NCI-H524 treated with DMSO at 0.1 percent for 48 hours (cell line): ENCODE measurements at regions not wholly inside any gene's neighbourhood (a gene's known extent, or its start where the extent isn't known, plus 50 kb on each side); places are given as distances from the start of the nearest gene placed in this dataset.

Experiments used
- DNase-seq: peaks from one replicate; lab custom pipeline; 2025; lab: John Stamatoyannopoulos, UW

DNA sequence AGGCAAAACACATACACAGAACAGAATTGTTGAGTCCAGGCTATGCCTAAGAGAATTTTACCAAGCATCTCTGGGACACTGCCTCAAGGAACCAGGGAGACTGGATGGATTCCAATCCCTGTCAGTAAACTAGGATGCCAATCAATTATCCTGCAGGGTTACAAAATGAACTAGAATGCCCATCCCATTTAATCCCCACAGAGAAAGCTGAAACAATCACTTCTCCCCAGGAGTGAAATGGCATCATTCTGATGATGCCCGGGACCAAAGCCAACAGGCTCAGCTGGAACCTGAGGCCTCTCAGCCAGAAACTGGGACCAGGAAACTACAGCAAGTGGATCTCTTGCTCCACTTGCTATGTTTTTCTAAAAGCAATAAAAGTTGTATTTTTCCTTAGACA is 130.0 kb upstream of the TJP1 start:
- peak; percentile 31 for DNase-seq

- DNase-seq: no peak
These were observed 123.8 kb upstream of the TJP1 start for GRCh38 chr15:29945943-29946596.

DNA sequence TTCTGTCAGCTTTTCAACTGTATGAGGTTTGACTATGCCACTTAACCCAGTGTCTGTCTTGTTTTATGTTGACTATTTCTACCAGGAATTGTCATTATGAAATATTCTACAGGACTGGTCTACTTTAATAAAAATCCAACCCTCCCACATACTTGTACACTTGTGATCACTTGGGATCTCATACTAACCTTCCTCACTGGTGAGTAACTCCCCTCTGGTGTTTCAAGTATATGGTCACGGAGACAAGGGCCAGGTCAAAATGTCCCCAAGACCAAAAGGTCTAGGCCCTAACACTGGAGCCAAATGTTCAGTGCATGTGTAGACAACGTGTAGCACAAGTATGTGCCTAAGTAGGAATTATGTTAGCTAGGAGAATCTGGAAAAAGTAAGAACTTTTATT is 122.7 kb upstream of the TJP1 start:
- no peak for DNase-seq

DNA sequence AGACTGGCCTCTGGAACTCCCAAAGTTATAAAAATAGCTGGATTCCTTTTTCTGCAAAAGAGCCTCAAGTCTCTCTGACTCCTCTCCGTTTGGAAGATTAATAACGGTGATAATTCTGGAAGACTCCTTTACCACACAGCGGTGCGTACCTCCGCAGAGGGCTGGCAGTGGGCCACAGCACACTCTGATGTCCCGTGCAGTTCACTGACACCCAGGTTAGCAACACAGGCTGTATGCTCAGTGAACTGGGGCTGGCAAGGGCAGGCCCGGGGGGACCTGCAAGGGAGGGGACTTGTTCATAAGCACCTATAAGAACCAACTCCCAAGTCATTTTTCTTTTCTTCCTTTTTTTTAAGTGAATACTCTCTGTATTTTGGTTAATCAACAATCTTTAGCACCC is 120.3 kb upstream of the TJP1 start:
- no peak for DNase-seq

GRCh38 chr15:29942143-29942542 is 119.9 kb upstream of the TJP1 start:
- peak; percentile 3 for DNase-seq

DNA sequence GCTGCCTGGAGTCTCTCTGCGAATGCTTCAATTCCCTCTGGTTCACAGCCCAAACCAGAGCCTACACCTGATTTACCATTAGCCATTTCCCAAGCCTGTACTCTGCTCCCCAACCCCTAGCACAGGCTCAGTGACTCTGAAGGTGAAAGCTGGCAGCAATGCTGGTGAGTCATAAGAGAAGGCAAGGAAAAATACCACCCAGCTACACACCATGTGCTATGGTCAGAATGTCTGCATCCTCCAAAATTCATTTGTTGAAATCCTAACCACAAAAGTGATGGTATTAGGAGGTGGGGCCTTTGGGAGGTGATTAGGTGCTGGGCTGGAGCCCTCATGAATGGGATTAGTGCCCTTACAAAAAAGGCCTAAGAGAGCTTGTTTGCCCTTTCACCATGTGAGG is 117.1 kb upstream of the TJP1 start:
- no peak for DNase-seq

DNA sequence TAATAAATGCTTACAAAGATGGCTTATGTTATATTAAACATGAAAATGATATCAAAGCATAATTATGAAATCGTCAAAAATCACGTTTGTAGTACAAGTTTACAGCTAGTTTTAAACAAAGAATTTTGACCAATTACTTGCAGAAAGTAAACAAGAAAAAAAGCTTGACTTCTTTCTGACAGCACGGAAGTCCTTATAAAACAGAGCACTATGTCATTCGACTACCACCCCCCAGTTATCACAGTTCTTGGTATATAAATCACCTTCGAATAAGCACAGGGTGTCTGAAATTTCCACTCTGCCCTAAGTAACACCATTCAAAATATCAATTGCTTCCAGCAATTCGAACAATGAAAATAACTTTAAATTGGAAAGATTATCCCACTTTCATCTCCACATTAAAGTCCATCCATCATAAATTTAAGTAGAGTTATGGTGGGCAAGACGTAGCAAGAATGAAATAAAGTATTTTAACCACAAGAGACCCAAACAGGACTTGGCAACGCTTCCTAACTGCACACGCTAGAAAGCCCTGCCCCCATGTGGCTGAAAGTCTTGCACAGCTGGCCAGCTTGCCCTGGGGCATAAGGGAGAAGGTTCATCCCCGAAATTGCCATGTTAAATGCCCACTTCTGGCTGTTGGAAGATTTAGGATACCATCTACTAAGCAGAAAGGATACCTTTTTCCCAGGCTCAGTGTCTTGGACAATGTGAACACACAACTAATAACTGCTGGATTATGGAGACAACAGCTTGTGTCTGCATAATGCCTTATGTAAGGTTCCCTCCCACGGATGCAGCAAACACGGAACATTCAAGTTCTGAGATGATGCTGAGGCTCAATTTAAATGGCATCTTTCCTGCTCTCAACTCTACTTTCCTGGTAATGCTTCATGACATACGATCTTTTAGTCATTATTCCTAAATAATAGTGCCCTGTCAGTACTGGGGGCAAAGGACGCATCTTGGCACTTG is 116.4 kb upstream of the TJP1 start:
- DNase-seq: no peak

GRCh38 chr15:29937956-29938355 is 115.7 kb upstream of the TJP1 start:
- no peak for DNase-seq

DNA sequence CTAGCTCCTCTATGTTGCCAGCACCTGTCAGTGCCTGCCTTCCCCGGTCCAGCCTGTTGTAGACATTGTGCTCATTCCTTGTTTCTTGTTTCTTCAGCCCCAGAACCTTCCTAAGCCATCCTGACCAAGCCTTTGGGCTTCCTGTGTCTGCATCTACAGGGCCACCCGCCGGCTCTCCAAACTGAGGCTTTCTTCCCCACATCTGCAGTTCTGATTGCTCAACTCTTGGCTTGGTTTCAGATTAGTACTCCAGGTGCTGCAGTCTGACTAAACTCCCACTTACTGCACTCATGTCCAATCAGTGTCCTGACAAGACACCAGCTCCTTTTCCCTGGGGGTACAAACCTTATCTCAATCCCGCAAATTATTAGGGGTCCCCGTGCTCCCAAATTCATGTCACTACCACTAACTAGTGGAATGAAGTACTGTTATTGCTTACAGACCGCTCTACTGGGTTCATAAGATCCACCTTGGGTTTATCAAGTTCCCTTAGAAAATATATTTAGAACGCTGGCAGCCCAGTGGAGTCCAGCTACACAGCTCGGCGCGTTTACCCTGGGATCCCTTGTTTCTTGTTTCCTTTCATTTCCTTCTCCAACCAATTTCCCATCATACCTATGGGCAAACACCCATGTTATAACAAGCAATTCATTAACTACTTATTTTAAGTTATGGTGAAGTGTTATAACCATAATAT is 114.2 kb upstream of the TJP1 start:
- no peak for DNase-seq

GRCh38 chr15:29935296-29936004 is 113.2 kb upstream of the TJP1 start:
- DNase-seq: no peak

- no peak for DNase-seq
These were observed 112.0 kb upstream of the TJP1 start for GRCh38 chr15:29934251-29934650.

- DNase-seq: no peak
These were observed 111.0 kb upstream of the TJP1 start for GRCh38 chr15:29933042-29933803.

- no peak for DNase-seq
These were observed 103.8 kb upstream of the TJP1 start for GRCh38 chr15:29926083-29926388.

DNA sequence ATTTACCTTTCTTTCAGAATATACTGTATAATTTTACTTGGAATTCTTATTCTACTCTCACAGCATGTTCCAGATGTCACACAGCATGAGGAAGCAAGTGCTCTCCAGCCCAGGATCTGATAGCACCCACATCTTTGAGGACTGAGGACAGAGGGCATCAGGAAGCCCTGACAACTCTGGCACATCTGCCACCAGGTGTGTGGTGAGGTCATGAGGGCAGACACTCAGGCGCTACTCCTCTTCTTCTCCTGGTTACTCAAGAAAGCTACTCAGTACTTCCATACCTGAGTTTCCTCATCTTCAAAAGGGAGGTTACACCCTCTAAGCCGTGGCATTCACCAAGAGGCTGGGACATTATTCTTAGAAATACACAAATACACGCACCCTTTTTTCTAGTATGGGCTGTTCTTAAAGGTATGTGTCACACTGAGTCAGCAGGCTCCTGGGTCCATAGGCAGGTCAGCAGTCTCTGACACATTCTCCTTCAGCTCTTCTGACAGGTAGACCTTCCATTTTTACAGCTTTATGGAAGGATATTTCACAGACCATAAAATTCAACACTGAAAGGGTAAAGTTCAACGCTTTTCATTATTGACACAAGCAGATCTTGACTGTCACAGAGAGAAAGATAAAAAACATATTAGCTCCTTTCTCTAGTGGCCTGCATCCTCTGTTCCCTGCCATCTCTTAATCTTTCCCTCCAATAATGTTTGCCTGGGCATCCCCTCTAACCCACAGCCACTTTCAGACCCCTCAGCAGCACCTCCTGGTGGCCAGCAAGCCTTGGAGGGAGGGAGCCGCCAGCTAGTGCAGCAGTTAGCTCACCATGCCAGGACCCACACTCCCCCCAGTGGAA is 103.2 kb upstream of the TJP1 start:
- peak; percentile 40 for DNase-seq

DNA sequence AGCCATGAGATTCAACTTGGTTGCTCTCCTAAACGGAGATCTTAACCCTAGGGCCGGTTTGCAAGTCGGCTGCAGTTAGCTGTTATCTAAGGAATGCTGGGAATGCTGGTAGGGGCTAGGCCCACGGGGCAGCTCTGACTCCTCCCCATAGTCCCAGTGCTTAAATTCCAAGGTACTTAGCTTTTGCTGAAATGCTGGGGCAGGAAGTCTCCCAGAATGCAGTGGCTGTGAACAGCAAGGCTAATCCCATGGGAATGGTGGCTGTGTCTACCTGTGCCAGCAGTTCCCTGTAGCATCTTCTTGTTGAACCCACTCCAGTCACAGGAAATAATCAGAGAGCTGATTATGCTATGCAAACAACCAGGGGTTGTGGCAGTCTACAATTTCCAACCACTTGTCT is 102.5 kb upstream of the TJP1 start:
- no peak for DNase-seq

DNA sequence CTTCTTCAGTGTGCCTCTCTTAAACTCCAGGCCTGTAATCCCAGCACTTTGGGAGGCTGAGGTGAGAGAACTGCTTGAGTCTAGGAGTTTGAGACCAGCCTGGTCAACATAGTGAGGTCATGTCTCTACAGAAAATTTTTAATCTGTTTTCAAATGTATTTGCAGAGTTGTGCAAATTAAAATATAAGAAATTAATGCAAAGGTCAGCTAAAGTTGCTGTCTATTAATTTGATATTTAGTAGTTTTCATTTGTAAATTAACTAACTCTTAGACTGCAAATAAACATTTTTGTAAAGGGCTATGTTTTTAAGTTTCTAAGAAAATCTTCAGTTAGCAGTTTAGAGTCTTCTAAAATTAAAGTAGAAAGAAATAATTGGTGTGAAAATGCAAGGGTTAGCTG is 99.9 kb upstream of the TJP1 start:
- no peak for DNase-seq

GRCh38 chr15:29921130-29921601 is 98.9 kb upstream of the TJP1 start:
- no peak for DNase-seq

DNA sequence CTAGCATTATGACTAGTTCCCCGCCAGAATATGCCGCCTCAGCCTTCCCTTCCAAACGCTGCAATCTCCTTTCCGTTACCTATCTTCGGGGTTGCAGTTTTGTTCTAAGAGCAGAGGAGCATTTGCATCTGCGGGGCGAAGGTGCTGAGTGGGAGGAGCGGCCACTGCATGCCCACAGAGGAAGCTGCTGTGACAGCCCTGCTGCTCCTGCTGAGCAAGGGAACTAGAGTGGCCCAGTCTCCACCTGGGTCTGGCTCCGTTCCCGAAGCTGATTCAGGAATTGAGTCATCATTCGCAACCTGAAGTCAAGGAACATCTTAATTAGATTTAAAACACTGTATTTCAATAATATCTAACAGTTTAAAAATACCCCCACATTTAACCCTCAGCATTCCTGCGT is 98.2 kb upstream of the TJP1 start:
- DNase-seq: no peak

- DNase-seq: no peak
These were observed 97.2 kb upstream of the TJP1 start for GRCh38 chr15:29919380-29919881.
